DND-41 (cell line): ENCODE measurements at regions not wholly inside any gene's neighbourhood (a gene's known extent, or its start where the extent isn't known, plus 50 kb on each side); places are given as distances from the start of the nearest gene placed in this dataset.

Experiments
- ATAC-seq: fragments of 200-7000 bp; cut with Tn5 transposase; 3 replicates; pipeline ENCODE4 v1.9.1; 2021; ENCODE audit warnings: low read depth; ENCODE audit not compliant: insufficient read depth
- DNase-seq: peaks from one replicate; pipeline ENCODE4 v3.0.0-alpha.2; 2020
- H2AFZ ChIP-seq: 2 replicates; pipeline ENCODE4 v1.6.0; 2012; ENCODE audit warnings: low read depth, low read length
- H3K27ac ChIP-seq: 2 replicates; pipeline ENCODE4 v1.5.1; 2012; ENCODE audit warnings: low read length, inconsistent platforms
- H3K27me3 ChIP-seq: fragments of 200-600 bp; sonication (generic); 2 replicates; pipeline ENCODE4 v1.6.0; 2012; ENCODE audit warnings: low read length, mild to moderate bottlenecking, inconsistent platforms; ENCODE audit not compliant: insufficient read depth, poor library complexity
- H3K36me3 ChIP-seq: 2 replicates; pipeline ENCODE4 v1.5.1; 2012; ENCODE audit warnings: low read length, inconsistent platforms; ENCODE audit not compliant: insufficient read depth
- H3K4me1 ChIP-seq: 2 replicates; pipeline ENCODE4 v1.5.1; 2012; ENCODE audit warnings: mild to moderate bottlenecking, low read length; ENCODE audit not compliant: insufficient read depth
- H3K4me2 ChIP-seq: 2 replicates; pipeline ENCODE4 v1.6.0; 2012; ENCODE audit warnings: mild to moderate bottlenecking, moderate library complexity, low read length, inconsistent platforms; ENCODE audit not compliant: insufficient read depth
- H3K4me3 ChIP-seq, 2 experiments: fragments of 200-600 bp in 1 of 2; shearing (Covaris generic) in 1 of 2; 2 replicates each; pipeline ENCODE4 v1.5.1; 2012 to 2016; ENCODE audit warnings: inconsistent platforms in 2 of 2, low read length in 2 of 2, mild to moderate bottlenecking in 2 of 2, low read depth in 1 of 2, moderate library complexity in 1 of 2
- H3K79me2 ChIP-seq: 2 replicates; pipeline ENCODE4 v1.6.0; 2012; ENCODE audit warnings: low read length, inconsistent platforms; ENCODE audit not compliant: insufficient read depth
- H3K9ac ChIP-seq: 2 replicates; pipeline ENCODE4 v1.6.0; 2012; ENCODE audit warnings: low read depth, mild to moderate bottlenecking, inconsistent platforms, low read length, moderate library complexity
- H3K9me3 ChIP-seq: 2 replicates; pipeline ENCODE4 v1.5.1; 2012; ENCODE audit warnings: low read length, moderate library complexity, mild to moderate bottlenecking, inconsistent platforms; ENCODE audit not compliant: insufficient read depth, severe bottlenecking
- H4K20me1 ChIP-seq: 2 replicates; pipeline ENCODE4 v1.6.0; 2012; ENCODE audit warnings: low read length; ENCODE audit not compliant: insufficient read depth
- CTCF ChIP-seq: IDR thresholded peaks from 2 replicates; pipeline ENCODE4 v1.5.1; 2012; ENCODE audit warnings: borderline replicate concordance, low read length, moderate library complexity, mild to moderate bottlenecking; ENCODE audit not compliant: poor library complexity, severe bottlenecking; ENCODE audit errors: extremely low read depth
- EZH2 ChIP-seq: IDR thresholded peaks from 3 replicates; pipeline ENCODE4 v1.6.1; 2012; ENCODE audit warnings: borderline replicate concordance, low read depth, mild to moderate bottlenecking, moderate library complexity, low read length, inconsistent platforms; ENCODE audit not compliant: severe bottlenecking

- Histone ChIP-seq H3K9ac (no peak overlapping the region), H2AFZ (no peak overlapping the region), H3K27me3 (no peaks in the 10 kb centered on the region), H3K79me2 (no peaks in the 10 kb centered on the region), H3K4me2 (no peak overlapping the region), H3K27ac (0 out of 2 replicates have a peak overlapping the region, but pooled peaks have one; percentile 6), H3K36me3 (no peaks in the 10 kb centered on the region), H3K4me3 (no peak overlapping the region), H3K4me1 (peaks cover 38% of the 10 kb centered on the region), H4K20me1 (no peaks in the 10 kb centered on the region), H3K9me3 (no peaks in the 10 kb centered on the region)
- no peak for DNase-seq
- no peak for TF ChIP-seq CTCF
- TF ChIP-seq EZH2, result no peak
- no peak for ATAC-seq
Observed at GRCh38 chr2:43154685-43155084, 71.7 kb downstream of the ZFP36L2 start.

DNA sequence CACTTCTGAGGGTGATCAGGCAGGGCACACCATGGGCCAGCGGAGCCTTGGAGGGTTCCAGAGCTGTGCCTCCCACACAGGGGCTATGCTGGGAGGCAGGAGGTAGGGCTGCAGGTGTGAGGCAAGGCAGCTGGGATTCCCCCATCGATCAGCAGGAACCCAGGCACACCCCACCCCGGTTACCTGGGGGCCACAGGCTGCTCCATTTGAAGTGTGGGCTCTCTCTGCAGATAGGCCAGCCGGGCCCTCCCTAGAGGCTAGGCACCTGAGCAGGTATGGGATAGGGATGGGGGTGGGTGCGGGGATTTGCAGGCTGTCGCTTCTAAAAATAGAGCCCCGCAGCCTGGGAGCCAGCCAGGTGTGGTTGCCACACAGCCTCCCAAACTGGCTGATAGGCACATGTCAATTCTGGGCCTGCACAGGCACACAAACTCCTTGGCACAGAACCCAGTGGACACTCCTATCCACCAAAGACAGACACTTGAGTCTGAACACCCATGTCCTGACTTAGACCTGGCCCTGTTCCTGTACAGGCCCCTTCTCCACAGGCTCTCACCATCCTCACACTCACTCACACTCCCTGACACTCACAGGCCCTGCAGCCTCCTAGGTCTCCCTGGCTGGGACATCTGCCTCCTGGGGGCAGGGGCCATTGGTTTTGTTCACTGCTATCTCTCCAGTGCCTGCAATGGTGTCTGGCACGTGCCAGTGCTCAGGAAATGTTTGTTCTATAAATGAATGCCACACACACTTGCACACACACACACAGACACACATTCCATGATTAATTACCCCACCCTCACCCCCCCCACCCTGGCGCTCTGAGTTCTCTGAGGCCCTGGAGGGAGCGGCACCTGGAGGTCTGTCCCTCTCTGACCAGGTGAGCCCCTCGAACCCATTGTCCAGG is 73.4 kb downstream of the ZFP36L2 start:
- Histone ChIP-seq H2AFZ (no peak overlapping the region), H3K79me2 (no peaks in the 10 kb centered on the region), H3K4me3 (no peak overlapping the region), H3K36me3 (no peaks in the 10 kb centered on the region), H3K9me3 (no peaks in the 10 kb centered on the region), H3K9ac (no peak overlapping the region), H3K4me1 (peaks cover 29% of the 10 kb centered on the region), H3K27me3 (no peaks in the 10 kb centered on the region), H3K27ac (peak overlapping the region; percentile 55), H3K4me2 (no peak overlapping the region), H4K20me1 (no peaks in the 10 kb centered on the region)
- no peak for ATAC-seq
- TF ChIP-seq EZH2 (no peak), CTCF (no peak)
- DNase-seq, result no peak

DNA sequence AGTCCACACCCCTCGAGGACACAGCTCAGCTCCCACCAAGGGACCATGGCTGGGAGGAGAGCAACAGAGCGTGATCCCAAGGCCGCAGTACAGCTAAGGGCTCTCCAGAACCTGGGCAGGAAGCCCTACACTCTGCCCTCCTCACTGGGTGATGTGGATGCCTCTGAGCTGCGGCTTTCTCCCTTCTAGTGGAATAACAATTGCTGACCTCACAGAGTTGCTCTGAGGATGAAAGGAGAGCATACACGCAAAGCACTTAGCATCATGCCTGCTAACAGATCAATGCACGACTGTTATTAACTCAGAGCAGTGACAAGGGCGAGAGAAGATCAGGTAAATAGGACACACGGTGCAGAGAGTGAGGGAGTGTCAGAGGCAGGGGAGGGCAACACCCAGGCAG is 74.2 kb downstream of the ZFP36L2 start:
- no peak overlapping the region for H3K4me3 ChIP-seq
- no peaks in the 10 kb centered on the region for H4K20me1 ChIP-seq
- H2AFZ ChIP-seq, result no peak overlapping the region
- no peaks in the 10 kb centered on the region for H3K79me2 ChIP-seq
- H3K4me2 ChIP-seq, result no peak overlapping the region
- no peaks in the 10 kb centered on the region for H3K27me3 ChIP-seq
- ATAC-seq (no peak), DNase-seq (no peak)
- no peak overlapping the region for H3K9ac ChIP-seq
- peaks cover 21% of the 10 kb centered on the region for H3K4me1 ChIP-seq
- H3K36me3 ChIP-seq, result no peaks in the 10 kb centered on the region
- TF ChIP-seq CTCF (no peak), EZH2 (no peak)
- peak overlapping the region; percentile 55 for H3K27ac ChIP-seq
- H3K9me3 ChIP-seq, result no peaks in the 10 kb centered on the region
